Skin epidermis (tissue), 12 donors: ENCODE measurements at regions not wholly inside any gene's neighbourhood (a gene's known extent, or its start where the extent isn't known, plus 50 kb on each side); places are given as distances from the start of the nearest gene placed in this dataset.

Experiments
- H3K27ac ChIP-seq, 21 experiments: fragments of 200-600 bp; sonication (generic) in 11 of 21; one replicate each; pipeline ENCODE4 v1.5.0; 2020; ENCODE audit warnings: mild to moderate bottlenecking in 3 of 21, inconsistent platforms in 2 of 21, moderate library complexity in 2 of 21
- H3K4me3 ChIP-seq, 7 experiments: fragments of 200-600 bp; sonication (generic) in 2 of 7; one replicate each; pipeline ENCODE4 v1.5.0; 2020; ENCODE audit warnings: inconsistent platforms in 2 of 7, mild to moderate bottlenecking in 2 of 7, moderate library complexity in 1 of 7

GRCh38 chr2:146173934-146174333 is 1654.0 kb upstream of the ZEB2 start:
- no peak overlapping the region for H3K4me3 ChIP-seq
- H3K27ac ChIP-seq = no peak overlapping the region

DNA sequence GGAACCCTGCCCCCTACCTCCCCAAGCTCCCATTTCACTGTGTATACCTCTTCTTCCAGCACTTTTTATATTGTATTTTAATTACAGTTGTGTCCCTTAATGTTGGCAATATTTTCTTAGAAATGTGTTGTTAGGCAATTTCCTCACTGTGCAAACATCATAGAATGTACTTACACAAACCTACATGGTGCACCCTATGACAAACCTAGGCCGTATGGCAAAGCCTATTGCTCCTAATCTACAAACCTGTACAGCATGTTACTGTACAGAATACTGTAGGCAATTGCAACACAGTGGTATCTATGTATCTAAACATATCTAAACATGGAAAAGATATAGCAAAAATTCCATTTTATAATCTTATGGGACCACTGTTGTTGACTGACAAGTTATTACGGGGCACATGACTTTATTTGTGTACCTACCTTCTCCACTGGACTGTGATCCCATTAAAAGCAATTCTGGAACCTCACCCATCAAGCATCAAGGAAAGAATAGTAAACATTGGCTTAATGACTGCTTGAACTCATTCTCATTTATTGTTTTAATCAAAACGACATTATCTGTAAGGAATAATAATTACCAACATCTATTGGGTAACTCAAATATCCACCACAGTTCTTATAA is 1641.5 kb upstream of the ZEB2 start:
- Histone ChIP-seq H3K27ac (no peak overlapping the region), H3K4me3 (no peak overlapping the region)

DNA sequence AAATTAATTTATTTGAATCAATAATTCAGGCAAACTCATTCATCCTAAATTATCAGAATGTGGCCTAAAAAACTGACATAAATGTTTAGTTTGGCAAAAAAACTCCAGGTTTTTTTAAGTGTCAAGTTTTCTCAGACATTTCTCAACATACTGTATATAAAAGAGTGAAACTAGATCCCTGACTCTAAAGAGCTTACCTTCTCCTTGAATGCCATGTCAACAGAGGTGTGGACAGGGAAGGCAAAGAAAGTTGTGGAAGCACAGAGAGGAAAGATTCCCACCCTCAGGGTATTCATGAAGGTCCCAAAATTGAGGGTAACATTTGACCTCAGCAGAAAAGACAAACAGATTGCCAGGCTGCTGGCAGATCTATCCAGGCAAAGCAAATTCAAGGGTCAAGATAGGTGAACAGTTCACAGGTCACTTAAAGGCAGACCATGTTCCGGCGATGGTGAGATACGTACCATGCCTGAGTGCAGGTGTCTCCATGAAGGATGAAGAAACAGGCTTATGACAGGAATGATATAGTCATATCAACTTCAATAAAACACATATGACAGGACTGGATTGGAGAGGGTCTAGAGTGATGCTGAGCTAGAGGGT is 1638.3 kb upstream of the ZEB2 start:
- Histone ChIP-seq H3K27ac (no peak overlapping the region), H3K4me3 (no peak overlapping the region)

- H3K27ac ChIP-seq = no peak overlapping the region
Observed at GRCh38 chr2:146147448-146148012, 1627.6 kb upstream of the ZEB2 start.

GRCh38 chr2:146143971-146144370 is 1624.1 kb upstream of the ZEB2 start:
- H3K27ac ChIP-seq = no peak overlapping the region

More at GRCh38 chr2:146147448-146148012, 1627.6 kb upstream of the ZEB2 start:
- H3K4me3 ChIP-seq = no peak overlapping the region

GRCh38 chr2:146138820-146139219 is 1618.9 kb upstream of the ZEB2 start:
- H3K4me3 ChIP-seq = no peak overlapping the region

More at GRCh38 chr2:146143971-146144370, 1624.1 kb upstream of the ZEB2 start:
- no peak overlapping the region for H3K4me3 ChIP-seq

DNA sequence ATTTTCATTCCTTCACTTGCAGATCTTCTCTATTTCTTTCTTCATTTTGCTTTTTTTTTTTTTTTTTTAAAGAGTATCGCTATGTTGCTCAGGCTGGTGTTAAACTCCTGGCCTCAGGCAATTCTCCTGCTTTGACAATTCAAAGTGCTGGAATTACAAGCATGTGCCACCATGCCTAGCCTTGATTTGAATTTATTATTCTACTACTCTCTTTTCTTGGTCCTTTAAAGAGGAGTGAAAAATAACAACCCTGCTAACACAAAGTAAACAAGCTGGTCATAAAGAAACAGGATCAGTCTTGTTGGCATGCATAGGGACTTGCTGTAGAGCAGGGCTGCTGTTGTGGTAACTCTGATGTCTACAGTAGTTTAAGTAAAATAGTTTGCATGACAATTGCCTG is 1615.3 kb upstream of the ZEB2 start:
- H3K27ac ChIP-seq = no peak overlapping the region
- H3K4me3 ChIP-seq = no peak overlapping the region

More at GRCh38 chr2:146138820-146139219, 1618.9 kb upstream of the ZEB2 start:
- no peak overlapping the region for H3K27ac ChIP-seq

GRCh38 chr2:146131785-146132184 is 1611.9 kb upstream of the ZEB2 start:
- Histone ChIP-seq H3K4me3 (no peak overlapping the region), H3K27ac (no peak overlapping the region)

DNA sequence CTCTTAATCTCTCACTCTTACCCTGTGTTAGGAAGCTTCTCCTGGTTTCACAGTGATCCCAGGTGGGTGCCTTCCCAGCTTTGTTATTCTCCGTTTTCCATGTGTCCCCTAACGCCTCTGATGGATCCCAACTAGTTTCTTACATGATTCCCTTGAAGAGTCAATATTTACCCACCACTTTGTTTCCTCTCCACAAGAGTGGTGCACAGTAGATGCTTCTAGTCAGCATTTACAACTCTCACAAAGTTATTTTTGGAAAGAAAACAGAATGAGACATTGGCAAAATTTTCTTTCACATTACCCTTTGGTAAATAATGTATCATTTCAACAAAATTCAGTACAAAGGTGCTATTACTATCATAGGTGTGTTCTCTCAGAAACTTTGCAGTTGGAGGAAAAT is 1611.1 kb upstream of the ZEB2 start:
- Histone ChIP-seq H3K27ac (no peak overlapping the region), H3K4me3 (no peak overlapping the region)

DNA sequence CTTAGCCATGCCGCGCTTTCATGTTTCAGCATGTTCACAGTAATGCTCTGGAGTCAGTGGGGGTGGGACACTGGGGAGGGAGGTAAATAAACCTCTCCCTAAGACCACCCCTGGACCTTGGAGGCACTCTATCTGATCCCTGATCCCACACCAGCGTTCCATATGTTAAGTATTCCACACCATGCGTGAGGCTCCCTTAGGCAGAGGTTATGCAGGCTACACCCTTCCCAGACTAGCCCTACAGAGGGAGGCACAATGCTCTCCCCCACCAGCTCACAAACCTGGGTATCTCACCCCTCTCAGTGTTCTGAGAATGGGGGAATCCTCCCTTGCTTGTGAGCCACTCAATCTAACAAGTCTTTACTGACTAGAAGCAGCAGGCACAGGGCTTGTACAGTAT is 1610.4 kb upstream of the ZEB2 start:
- H3K4me3 ChIP-seq = no peak overlapping the region
- no peak overlapping the region for H3K27ac ChIP-seq

DNA sequence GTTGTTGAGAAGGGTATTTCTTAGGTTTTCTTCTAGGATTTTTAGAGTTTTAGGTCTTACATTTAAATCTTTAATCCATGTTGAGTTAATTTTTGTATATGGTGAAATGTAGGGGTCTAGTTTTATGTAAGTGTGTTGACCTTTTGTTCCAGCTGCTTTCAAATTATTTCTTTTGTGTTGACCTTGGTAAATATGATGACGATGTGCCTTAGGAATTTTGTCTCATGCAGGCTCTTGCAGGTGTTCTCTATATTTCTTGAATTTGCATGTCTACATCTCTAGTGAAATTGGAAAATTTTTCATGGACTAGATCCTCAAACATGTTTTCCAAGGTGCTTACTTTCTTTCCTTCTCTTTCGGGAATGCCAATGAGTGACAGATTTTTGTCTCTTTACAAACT is 1609.3 kb upstream of the ZEB2 start:
- Histone ChIP-seq H3K27ac (no peak overlapping the region), H3K4me3 (no peak overlapping the region)

GRCh38 chr2:146128216-146128615 is 1608.3 kb upstream of the ZEB2 start:
- no peak overlapping the region for H3K4me3 ChIP-seq

GRCh38 chr2:146125551-146125950 is 1605.6 kb upstream of the ZEB2 start:
- no peak overlapping the region for H3K27ac ChIP-seq
- no peak overlapping the region for H3K4me3 ChIP-seq

More at GRCh38 chr2:146128216-146128615, 1608.3 kb upstream of the ZEB2 start:
- no peak overlapping the region for H3K27ac ChIP-seq

DNA sequence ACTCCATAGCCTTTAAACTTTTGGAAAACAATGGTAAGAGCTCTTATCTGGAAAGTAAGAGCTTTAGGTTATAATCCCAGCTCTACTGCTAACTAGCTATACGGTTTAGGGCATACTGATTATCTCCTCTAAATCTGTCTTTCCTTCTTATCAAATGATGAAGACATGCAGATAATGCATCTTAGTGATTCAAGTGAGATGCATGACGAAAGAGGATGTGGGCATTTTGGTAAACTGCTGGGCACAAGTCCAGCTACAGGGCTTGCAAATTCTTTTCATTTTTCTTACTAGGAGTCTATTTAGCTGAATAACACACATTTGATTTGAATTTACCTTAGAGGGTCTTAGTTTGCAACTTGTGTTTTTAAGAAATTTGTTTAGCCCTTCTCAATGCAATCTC is 1604.8 kb upstream of the ZEB2 start:
- no peak overlapping the region for H3K4me3 ChIP-seq
- no peak overlapping the region for H3K27ac ChIP-seq

- Histone ChIP-seq H3K27ac (no peak overlapping the region), H3K4me3 (no peak overlapping the region)
Observed at GRCh38 chr2:146123714-146124113, 1603.8 kb upstream of the ZEB2 start.

DNA sequence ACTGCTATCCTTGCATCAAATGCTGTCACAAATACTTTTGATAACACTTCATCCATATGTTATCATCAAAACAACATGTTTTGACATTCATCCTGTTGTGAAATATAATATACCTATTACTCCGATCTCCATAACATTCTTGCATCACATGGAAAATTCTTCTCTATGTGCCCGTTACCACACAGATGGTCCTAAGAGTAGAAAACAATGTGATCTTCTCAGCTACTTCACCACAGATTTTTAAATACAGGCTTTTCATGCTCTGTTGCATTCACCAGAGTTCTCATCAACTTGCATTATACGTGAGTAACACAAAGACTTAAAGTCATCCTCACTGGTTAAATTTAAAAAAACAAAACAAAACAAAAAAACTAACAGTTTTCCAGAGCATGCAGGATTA is 1603.3 kb upstream of the ZEB2 start:
- Histone ChIP-seq H3K4me3 (no peak overlapping the region), H3K27ac (no peak overlapping the region)

DNA sequence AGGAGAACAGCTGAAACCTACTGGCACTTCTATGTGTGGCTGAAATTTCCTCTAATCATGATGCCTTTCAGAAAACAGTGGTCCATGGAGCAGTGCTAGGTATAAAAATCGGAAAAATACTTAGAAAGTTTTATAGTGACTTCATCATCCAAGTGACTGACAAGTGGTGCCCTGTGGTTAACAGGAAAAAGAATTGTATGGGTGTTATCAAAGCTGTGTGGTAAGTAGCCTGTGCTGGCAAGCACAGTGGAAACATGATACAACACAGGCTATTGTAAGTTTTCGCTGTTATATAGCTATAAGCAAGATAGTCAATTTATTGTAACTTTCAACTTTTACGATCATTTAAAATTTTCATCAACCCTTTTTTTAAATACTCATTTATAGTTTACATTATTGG is 1599.7 kb upstream of the ZEB2 start:
- no peak overlapping the region for H3K4me3 ChIP-seq
- H3K27ac ChIP-seq = no peak overlapping the region

- Histone ChIP-seq H3K27ac (no peak overlapping the region), H3K4me3 (no peak overlapping the region)
Observed at GRCh38 chr2:146108993-146109392, 1589.1 kb upstream of the ZEB2 start.

DNA sequence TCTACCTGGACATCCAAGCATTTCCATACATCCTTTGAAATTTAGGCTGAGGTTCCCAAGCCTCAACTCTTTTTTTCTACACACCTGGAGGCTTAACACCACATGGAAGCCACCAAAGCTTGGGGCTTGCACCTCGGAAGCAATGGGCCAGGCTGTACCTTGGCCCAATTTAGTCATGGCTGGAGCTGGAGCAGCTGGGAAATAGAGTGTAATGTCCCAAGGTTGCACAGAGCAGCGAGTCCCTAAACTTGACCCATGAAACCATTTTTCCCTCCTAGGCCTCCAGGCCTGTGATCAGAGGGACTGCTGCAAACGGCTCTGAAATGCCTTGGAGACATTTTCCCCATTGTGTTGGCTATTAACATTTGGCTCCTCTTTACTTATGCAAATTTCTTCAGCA is 1574.3 kb upstream of the ZEB2 start:
- Histone ChIP-seq H3K4me3 (no peak overlapping the region), H3K27ac (no peak overlapping the region)

DNA sequence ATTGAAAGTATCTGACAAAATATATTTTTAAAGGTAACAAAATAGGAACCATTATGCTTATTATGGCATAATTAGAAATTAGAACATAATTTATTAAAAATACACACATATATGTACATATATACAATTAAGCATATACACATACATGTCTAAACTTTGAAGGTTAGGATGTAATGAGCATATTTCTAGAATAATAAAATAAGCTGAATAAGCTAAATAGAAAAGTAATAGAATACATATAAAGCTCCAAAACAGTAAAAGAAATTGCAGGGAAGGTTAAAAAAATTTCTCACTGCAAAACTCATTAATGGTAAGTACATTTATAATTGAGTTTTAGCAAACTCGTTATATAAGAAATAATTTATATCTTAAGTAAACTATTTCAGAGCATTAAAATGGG is 1561.5 kb upstream of the ZEB2 start:
- Histone ChIP-seq H3K4me3 (no peak overlapping the region), H3K27ac (no peak overlapping the region)

DNA sequence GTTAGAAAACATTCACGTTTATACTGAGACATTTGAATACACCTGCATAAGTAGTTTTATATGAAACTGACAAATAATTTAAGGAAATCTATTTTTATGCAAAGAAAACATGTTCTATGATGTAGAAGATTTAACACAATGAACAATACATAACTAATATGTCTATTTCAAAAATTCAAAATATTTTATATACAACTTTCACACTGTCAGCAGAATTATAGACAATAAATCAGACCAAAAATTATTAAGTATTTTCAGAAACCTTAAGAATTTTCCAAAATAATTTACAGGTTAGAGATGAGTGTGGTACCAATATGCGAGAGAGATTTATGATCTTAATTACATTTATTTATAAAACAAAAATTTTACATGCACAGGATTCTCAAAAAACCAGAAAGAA is 1561.0 kb upstream of the ZEB2 start:
- no peak overlapping the region for H3K4me3 ChIP-seq
- no peak overlapping the region for H3K27ac ChIP-seq

GRCh38 chr2:146079216-146079615 is 1559.3 kb upstream of the ZEB2 start:
- Histone ChIP-seq H3K27ac (no peak overlapping the region), H3K4me3 (no peak overlapping the region)
